Left ventricle myocardium inferior (tissue), 1 donor: ENCODE measurements at regions not wholly inside any gene's neighbourhood (a gene's known extent, or its start where the extent isn't known, plus 50 kb on each side); places are given as distances from the start of the nearest gene placed in this dataset.
A peak's percentile ranks its signal among the peaks of the same experiment; 100 is the strongest.

Source experiments
- DNase-seq: peaks from one replicate; pipeline ENCODE4 v3.0.0-alpha.2; 2020
- H3K27ac ChIP-seq: fragments of 200-600 bp; replicated peaks from 2 replicates; pipeline ENCODE4 v1.8.0; 2021
- H3K27me3 ChIP-seq: fragments of 200-600 bp; 2 replicates; pipeline ENCODE4 v1.8.0; 2021; ENCODE audit warnings: low read depth
- H3K36me3 ChIP-seq: fragments of 200-600 bp; 2 replicates; pipeline ENCODE4 v1.8.0; 2021
- H3K4me1 ChIP-seq: fragments of 200-600 bp; 2 replicates; pipeline ENCODE4 v1.8.0; 2021
- H3K4me3 ChIP-seq: fragments of 200-600 bp; 2 replicates; pipeline ENCODE4 v1.8.0; 2021; ENCODE audit warnings: mild to moderate bottlenecking, moderate library complexity
- H3K9me3 ChIP-seq: fragments of 200-600 bp; replicated peaks from 2 replicates; pipeline ENCODE4 v1.8.0; 2021
- CTCF ChIP-seq: fragments of 200-600 bp; IDR thresholded peaks from 2 replicates; pipeline ENCODE4 v1.8.0; 2021; ENCODE audit warnings: antibody characterized with exemption, mild to moderate bottlenecking, borderline replicate concordance
- intact Hi-C: fragments of 100-400 bp; cut with micrococcal nuclease; formaldehyde crosslinking; loops from one replicate; pipeline ENCODE4 v1.11.0; 2022
- donor health status: DM: no; HTN: yes; CAD: no; lungs with severe emphysema.

GRCh38 chr14:64639340-64639821 is 64.8 kb upstream of the PLEKHG3 start:
- no peak overlapping the region for H3K27ac ChIP-seq
- no peaks in the 10 kb centered on the region for H3K27me3 ChIP-seq
- no peak for DNase-seq
- H3K4me3 ChIP-seq, result no peak overlapping the region
- peaks cover 8% of the 10 kb centered on the region for H3K9me3 ChIP-seq
- intact Hi-C loops, result loop anchor here (10.0 kb wide), 1 partner anchor 295 kb away; no protein-coding TSS in a partner anchor
- no peak for TF ChIP-seq CTCF
- H3K4me1 ChIP-seq, result no peaks in the 10 kb centered on the region
- peaks cover 3% of the 10 kb centered on the region for H3K36me3 ChIP-seq

- Histone ChIP-seq H3K9me3 (peaks cover 8% of the 10 kb centered on the region), H3K27me3 (no peaks in the 10 kb centered on the region), H3K4me3 (no peak overlapping the region), H3K4me1 (peaks cover 10% of the 10 kb centered on the region), H3K27ac (no peak overlapping the region), H3K36me3 (peaks cover 3% of the 10 kb centered on the region)
- intact Hi-C loops, result no loop called here
- no peak for TF ChIP-seq CTCF
- no peak for DNase-seq
Observed at GRCh38 chr14:64640839-64641238, 63.4 kb upstream of the PLEKHG3 start.

- DNase-seq, result no peak
- Histone ChIP-seq H3K36me3 (peaks cover 3% of the 10 kb centered on the region), H3K4me3 (no peak overlapping the region), H3K4me1 (peaks cover 16% of the 10 kb centered on the region), H3K27ac (no peak overlapping the region), H3K27me3 (no peaks in the 10 kb centered on the region), H3K9me3 (peaks cover 8% of the 10 kb centered on the region)
- intact Hi-C loops, result no loop called here
- no peak for TF ChIP-seq CTCF
Observed at GRCh38 chr14:64641760-64642159, 62.5 kb upstream of the PLEKHG3 start.

- Histone ChIP-seq H3K36me3 (peaks cover 3% of the 10 kb centered on the region), H3K9me3 (peaks cover 8% of the 10 kb centered on the region), H3K4me3 (no peak overlapping the region), H3K27me3 (no peaks in the 10 kb centered on the region), H3K27ac (no peak overlapping the region), H3K4me1 (peaks cover 16% of the 10 kb centered on the region)
- intact Hi-C loops, result no loop called here
- TF ChIP-seq CTCF, result no peak
- DNase-seq, result no peak
Observed at GRCh38 chr14:64643709-64644108, 60.5 kb upstream of the PLEKHG3 start.

- Histone ChIP-seq H3K27me3 (no peaks in the 10 kb centered on the region), H3K9me3 (peaks cover 8% of the 10 kb centered on the region), H3K4me3 (no peak overlapping the region), H3K36me3 (peaks cover 3% of the 10 kb centered on the region), H3K4me1 (peaks cover 16% of the 10 kb centered on the region), H3K27ac (peak overlapping the region; percentile 57)
- DNase-seq, result no peak
- intact Hi-C loops, result no loop called here
- TF ChIP-seq CTCF, result no peak
Observed at GRCh38 chr14:64644629-64645028, 59.6 kb upstream of the PLEKHG3 start.
